ENCODE measurements at regions not wholly inside any gene's neighbourhood (a gene's known extent, or its start where the extent isn't known, plus 50 kb on each side); places are given as distances from the start of the nearest gene placed in this dataset.

DNA sequence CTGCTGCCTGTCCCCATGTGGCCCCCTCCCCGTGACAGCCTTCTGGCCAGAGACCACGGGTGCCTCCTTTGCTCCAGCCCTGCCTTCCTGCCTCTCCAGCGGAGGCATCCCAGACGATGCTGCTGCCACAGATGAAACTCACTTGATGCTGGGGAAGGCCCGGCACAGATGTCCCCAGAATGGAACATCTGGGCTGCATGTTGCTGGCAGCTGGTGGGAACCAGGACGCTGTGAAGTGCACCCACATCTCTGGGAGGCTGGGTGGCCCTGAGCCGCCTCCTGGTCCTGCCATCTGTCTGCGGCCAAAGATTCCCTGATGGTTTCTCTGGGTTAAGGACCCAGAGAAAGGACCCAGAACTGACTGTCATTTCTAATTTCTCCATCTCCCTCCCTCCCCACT is 51.9 kb upstream of the PTPRS start:
- DNase-seq (ENCODE audit: low spot score in 2 of 2), result no peak
- in situ Hi-C loops (cut with MboI; ENCODE audit: low sequenced_read_pairs), result no loop called here
- Histone ChIP-seq H3K4me3 (no peak overlapping the region), H3K4me1 (no peaks in the 10 kb centered on the region), H3K9me3 (no peaks in the 10 kb centered on the region), H3K27me3 (ENCODE audit: low read depth) (peaks cover 14% of the 10 kb centered on the region), H3K36me3 (replicated peaks) (no peaks in the 10 kb centered on the region)

DNA sequence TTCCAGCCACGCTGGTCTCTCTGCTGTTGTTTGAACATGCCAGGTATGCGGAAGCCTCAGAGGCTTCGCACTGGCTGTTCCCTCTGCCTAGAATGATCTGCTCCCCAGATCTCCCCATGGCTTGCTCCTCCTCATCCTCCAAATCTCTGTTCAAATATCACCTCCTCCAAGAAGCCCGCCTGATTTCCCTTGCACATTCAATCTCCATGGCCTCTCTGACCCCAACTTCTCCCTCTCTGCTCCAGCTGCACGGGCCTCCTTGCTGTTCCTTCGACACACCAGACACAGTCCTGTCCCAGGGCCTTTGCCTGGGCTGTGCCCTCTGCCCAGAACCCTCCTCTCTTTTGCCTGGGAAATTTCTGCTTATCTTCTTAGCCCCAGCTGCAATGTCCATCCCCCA is 52.5 kb upstream of the PTPRS start:
- DNase-seq (ENCODE audit: low spot score in 2 of 2), result no peak
- no peaks in the 10 kb centered on the region for H3K9me3 ChIP-seq
- no peak overlapping the region for H3K4me3 ChIP-seq
- peaks cover 16% of the 10 kb centered on the region for H3K27me3 ChIP-seq (ENCODE audit: low read depth)
- in situ Hi-C loops (cut with MboI; ENCODE audit: low sequenced_read_pairs), result no loop called here
- H3K36me3 ChIP-seq (replicated peaks), result no peaks in the 10 kb centered on the region
- no peaks in the 10 kb centered on the region for H3K4me1 ChIP-seq

DNA sequence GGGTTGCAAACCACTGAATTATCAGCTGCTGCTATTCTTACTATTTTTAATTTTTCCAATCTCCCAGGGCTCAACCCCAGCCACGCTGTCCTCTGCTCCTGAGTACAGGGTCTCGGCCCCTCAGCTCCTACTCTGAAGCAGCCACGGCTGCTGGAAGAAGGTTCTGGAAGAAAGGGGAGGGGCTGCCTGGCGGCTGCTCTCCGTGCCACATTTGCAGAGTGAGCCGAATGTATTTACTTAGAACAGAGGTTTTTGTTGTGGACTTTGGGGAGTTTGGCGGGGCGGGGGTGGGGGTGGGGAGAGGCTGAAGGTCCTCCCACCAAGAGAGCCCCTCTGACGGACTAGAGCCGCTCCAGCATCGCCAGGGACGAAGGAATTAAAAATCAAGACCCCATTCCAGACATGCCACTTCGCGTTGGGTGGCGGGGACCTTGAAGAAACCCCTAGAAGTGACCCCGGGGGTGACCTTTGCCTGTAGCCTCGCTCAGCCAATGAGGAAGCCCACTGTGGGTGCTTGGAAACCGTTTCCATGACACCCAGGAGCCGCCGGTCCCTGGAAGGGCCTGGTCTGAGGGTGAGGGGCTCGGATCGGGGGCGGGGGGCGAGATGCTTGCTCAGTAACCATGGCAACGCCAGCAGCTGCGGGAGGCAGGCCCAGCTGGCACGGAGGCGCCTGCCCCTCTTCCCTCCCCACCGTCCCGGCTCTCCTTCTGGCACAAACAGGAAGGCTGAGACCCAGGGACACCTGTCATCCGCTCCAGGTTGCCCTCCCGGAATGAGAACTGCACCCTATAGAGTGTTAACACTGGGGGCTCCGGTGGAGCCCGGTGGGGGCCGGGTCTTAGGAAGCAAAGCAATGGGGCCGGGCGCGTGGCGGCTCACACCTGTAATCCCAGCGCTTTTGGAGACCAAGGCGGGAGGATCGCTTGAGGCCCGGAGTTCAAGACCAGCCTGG is 54.2 kb upstream of the PTPRS start:
- H3K4me1 ChIP-seq, result no peaks in the 10 kb centered on the region
- H3K4me3 ChIP-seq, result no peak overlapping the region
- H3K9me3 ChIP-seq, result no peaks in the 10 kb centered on the region
- in situ Hi-C loops (cut with MboI; ENCODE audit: low sequenced_read_pairs), result no loop called here
- no peak for DNase-seq (ENCODE audit: low spot score in 2 of 2)
- H3K36me3 ChIP-seq (replicated peaks), result no peaks in the 10 kb centered on the region
- H3K27me3 ChIP-seq (ENCODE audit: low read depth), result peaks cover 19% of the 10 kb centered on the region

DNA sequence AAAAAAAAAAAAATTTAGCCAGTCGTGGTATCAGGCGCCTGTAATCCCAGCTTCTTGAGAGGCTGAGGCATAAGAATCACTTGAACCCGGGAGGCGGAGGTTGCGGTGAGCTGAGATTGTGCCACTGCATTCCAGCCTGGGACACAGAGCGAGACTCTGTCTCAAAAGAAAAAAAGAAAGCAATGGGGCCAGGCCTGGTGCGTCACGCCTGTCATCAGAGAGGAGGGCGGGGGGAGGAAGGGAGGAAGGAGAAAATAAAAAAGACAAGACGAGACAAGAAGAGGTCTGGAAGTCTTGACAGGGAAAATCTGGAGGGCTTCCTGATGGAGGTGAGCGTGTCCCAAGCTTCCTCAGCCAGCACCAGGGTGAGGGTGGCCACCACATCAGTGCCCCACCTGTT is 54.9 kb upstream of the PTPRS start:
- DNase-seq (ENCODE audit: low spot score in 2 of 2), result no peak
- in situ Hi-C loops (cut with MboI; ENCODE audit: low sequenced_read_pairs), result no loop called here
- peaks cover 19% of the 10 kb centered on the region for H3K27me3 ChIP-seq (ENCODE audit: low read depth)

DNA sequence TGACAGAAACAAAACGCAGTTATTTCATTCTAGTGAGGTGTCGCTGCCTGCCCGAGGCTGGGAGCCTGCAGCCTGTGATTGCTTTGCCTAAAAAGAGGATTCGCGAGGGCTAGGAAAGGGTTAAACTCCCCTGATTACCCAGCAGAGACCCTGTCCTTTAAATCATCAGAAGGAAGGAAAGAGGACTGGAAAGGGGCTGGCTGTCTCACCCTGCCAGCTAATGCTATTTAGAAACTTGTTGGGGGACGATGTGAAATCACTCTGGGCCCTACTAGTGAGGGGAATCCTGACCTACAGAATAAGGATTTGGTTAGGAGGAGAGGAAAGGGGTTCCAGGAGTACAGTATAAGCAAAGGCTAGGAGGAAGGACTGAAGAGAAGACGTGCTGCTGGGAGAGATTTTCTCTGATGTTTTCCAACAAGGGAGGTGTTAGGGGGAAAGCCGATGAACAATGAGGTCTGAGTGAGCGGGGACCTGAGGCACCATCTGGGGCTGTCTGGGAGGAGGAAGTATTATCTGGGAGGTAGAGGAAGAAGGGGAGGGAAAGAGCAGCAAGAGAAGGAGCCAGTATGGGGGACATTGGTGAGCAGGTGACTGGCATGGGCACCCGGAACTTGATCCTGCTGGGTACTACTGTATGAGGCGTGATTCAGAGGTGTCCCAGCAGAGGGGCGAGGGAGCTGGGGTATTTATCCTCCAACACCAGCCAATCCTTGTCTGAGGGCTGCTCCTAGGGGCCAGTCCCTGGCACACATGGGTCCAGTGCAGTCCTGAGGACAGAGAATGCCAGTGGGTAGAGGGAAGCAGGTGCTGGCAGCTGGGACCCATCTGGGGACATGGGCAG is 55.7 kb upstream of the PTPRS start:
- Histone ChIP-seq H3K4me3 (no peak overlapping the region), H3K36me3 (replicated peaks) (no peaks in the 10 kb centered on the region), H3K27me3 (ENCODE audit: low read depth) (peaks cover 19% of the 10 kb centered on the region), H3K9me3 (no peaks in the 10 kb centered on the region), H3K4me1 (no peaks in the 10 kb centered on the region)
- in situ Hi-C loops (cut with MboI; ENCODE audit: low sequenced_read_pairs), result no loop called here
- no peak for DNase-seq (ENCODE audit: low spot score in 2 of 2)

More for the DNA sequence above, 54.9 kb upstream of the PTPRS start:
- no peaks in the 10 kb centered on the region for H3K36me3 ChIP-seq (replicated peaks)
- H3K9me3 ChIP-seq, result no peaks in the 10 kb centered on the region
- no peak overlapping the region for H3K4me3 ChIP-seq
- H3K4me1 ChIP-seq, result no peaks in the 10 kb centered on the region

DNA sequence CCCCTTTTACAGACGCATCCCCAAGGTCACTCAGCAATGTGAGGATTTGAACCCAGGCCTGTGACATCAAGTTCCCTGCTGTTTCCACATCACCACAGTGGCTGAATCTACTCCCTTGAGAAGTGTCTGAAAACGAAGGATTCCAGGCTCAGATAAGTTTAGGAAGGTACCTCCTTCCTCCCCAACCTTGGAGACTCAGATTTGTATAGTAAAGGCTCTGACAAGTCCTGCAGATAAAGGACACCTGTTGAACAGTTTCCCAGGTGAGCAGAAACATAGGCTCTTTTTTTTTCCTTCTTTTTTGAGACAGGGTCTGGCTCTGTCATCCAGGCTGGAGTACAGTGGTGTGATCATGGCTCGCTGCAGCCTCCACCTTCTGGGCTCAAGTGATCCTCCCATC is 56.4 kb upstream of the PTPRS start:
- no peak for DNase-seq (ENCODE audit: low spot score in 2 of 2)
- no peaks in the 10 kb centered on the region for H3K9me3 ChIP-seq
- H3K4me1 ChIP-seq, result no peaks in the 10 kb centered on the region
- no peaks in the 10 kb centered on the region for H3K36me3 ChIP-seq (replicated peaks)
- peaks cover 19% of the 10 kb centered on the region for H3K27me3 ChIP-seq (ENCODE audit: low read depth)
- in situ Hi-C loops (cut with MboI; ENCODE audit: low sequenced_read_pairs), result no loop called here
- no peak overlapping the region for H3K4me3 ChIP-seq

DNA sequence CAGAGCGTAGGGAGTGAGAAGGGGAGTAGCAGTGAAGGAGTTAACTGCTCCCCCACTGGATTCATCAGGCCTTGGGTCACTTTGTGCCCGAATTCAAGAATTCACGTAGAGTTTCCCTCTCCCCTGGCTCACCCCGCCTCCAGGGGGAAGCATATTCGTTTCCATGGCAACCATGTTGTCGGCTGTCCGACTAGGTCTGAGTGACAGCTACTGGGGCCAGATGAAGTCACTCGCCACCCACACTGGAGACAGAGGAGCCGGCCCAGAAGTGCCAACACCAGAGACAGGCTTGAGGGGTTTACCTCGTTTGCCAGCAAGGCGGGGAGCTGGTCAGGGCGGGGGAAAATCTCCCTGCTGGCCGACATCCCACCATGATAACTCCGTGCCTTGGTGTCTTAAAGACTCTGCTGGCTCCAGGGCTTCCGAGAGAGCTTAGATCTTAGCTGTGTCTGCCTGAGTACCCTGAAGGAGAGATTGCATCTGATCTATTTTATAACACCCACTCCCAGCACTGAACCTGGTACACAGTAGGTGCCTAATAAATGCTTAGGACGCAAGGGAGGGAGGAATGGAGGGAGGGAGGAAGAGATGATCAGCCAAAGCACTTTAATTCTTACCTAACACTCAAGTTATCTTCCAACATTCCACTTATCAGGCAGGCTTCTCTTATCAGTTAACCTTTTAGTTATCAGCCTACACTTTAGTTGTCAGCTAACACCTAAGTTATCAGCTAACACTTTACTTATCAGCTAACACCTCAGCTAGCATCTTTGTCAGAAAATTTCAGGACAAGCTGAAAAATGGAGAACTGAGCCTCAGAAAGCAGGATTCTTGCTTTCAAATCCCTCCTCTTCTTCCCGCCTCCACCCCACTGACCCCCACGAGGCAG is 57.2 kb upstream of the ZNRF4 start:
- peak; percentile 18 to 41 for DNase-seq (ENCODE audit: low spot score in 2 of 2)
- Histone ChIP-seq H3K4me1 (no peaks in the 10 kb centered on the region), H3K9me3 (no peaks in the 10 kb centered on the region), H3K27me3 (ENCODE audit: low read depth) (peaks cover 19% of the 10 kb centered on the region), H3K36me3 (replicated peaks) (no peaks in the 10 kb centered on the region), H3K4me3 (no peak overlapping the region)
- in situ Hi-C loops (cut with MboI; ENCODE audit: low sequenced_read_pairs), result no loop called here

DNA sequence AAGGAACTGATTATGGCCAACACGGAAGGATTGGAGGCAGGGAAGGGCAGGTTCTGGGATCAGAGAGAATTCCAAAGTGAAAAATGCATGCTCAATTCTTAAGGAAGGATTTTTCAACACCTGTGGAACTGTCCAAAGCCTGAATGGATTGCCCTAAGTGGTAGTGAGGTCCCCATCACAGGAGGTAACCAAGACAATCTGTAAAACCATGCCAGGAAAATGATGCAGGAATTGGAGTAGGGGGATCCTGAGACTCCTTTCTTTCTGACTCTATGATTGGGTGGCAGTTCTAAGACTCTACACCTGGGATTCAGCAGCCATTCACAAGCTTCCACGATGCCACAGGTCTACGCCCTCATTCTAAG is 56.5 kb upstream of the ZNRF4 start:
- Histone ChIP-seq H3K36me3 (replicated peaks) (no peaks in the 10 kb centered on the region), H3K4me3 (no peak overlapping the region), H3K9me3 (no peaks in the 10 kb centered on the region), H3K4me1 (no peaks in the 10 kb centered on the region), H3K27me3 (ENCODE audit: low read depth) (peaks cover 19% of the 10 kb centered on the region)
- no peak for DNase-seq (ENCODE audit: low spot score in 2 of 2)
- in situ Hi-C loops (cut with MboI; ENCODE audit: low sequenced_read_pairs), result no loop called here

DNA sequence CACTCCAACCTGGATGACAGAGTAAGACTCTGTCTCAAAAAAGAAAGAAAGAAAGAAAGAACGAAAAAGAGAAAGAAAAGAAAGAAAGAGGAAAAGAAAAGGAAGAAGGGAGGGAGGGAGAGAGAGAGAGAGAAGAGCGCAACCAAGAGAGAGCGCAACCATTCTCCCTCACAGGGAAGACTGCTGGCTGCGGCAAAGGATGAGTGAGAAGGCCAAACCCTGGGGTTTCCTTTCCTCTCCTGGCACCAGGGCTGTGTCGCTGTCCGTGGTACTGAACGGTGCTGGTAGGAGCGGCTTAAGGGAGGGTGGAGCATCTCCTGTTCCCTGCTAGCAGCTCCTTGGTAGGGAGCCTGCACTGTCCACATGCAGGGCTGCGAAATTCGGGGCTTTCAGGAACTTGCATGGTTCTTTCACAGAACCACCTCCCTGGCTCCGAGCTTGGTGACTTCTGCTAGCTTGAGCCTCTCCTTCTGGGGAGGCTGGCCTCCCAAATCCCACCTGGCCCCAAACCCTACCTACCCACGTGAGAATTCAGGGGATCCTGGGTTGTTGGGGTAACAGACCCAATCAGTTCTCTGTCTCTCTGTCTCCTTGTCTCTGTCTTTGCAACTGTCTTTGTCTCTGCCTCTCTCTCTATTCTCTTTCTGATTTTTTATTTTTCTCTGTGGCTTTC is 51.1 kb upstream of the ZNRF4 start:
- DNase-seq (ENCODE audit: low spot score in 2 of 2), result peak; percentile 74 to 94
- Histone ChIP-seq H3K4me3 (no peak overlapping the region), H3K4me1 (no peaks in the 10 kb centered on the region), H3K27me3 (ENCODE audit: low read depth) (no peaks in the 10 kb centered on the region), H3K36me3 (replicated peaks) (no peaks in the 10 kb centered on the region), H3K9me3 (no peaks in the 10 kb centered on the region)
- in situ Hi-C loops (cut with MboI; ENCODE audit: low sequenced_read_pairs), result no loop called here

All from HAP-1 (cell line).